H1 (cell line): ENCODE measurements at regions not wholly inside any gene's neighbourhood (a gene's known extent, or its start where the extent isn't known, plus 50 kb on each side); places are given as distances from the start of the nearest gene placed in this dataset.

Experiments used
- ATF3 ChIP-seq: IDR thresholded peaks from 2 replicates; pipeline ENCODE4 v1.6.1; 2011; ENCODE audit warnings: low read depth, mild to moderate bottlenecking, low read length; ENCODE audit not compliant: insufficient read depth
- CTBP2 ChIP-seq: IDR thresholded peaks from 2 replicates; pipeline ENCODE4 v1.7.0; 2011; ENCODE audit warnings: borderline replicate concordance, mild to moderate bottlenecking, moderate library complexity, mixed read lengths, low read length; ENCODE audit not compliant: insufficient read depth, insufficient read length
- RAD21 ChIP-seq, 2 experiments: IDR thresholded peaks in 1 of 2; conservative IDR thresholded peaks in 1 of 2; 2 replicates each; pipeline ENCODE4 v1.6.1; 2011; ENCODE audit warnings: low read depth in 2 of 2, low read length in 2 of 2, improper control_type of control experiment in 1 of 2, inconsistent platforms in 1 of 2, mild to moderate bottlenecking in 1 of 2, moderate library complexity in 1 of 2
- SIX5 ChIP-seq: IDR thresholded peaks from 2 replicates; pipeline ENCODE4 v1.6.1; 2011; ENCODE audit warnings: mild to moderate bottlenecking, low read depth, low read length

GRCh38 chr2:120961396-120961795 is 225.7 kb downstream of the GLI2 start (continued):
- TF ChIP-seq CTBP2 (no peak), SIX5 (no peak), RAD21 (IDR thresholded peaks at IDR 0.05 in 1 of 2, conservative IDR thresholded peaks at IDR 0.05 in 1 of 2; ENCODE audit: low read depth in 2 of 2, low read length in 2 of 2) (no peak), ATF3 (no peak)
